HG02943 (cell line): ENCODE measurements at regions not wholly inside any gene's neighbourhood (a gene's known extent, or its start where the extent isn't known, plus 50 kb on each side); places are given as distances from the start of the nearest gene placed in this dataset.

Experiments
- ATAC-seq: cut with Tn5 transposase; IDR thresholded peaks from one replicate; pipeline ENCODE4 v1.9.1; 2021; ENCODE audit warnings: mild to moderate bottlenecking, low read depth, moderate library complexity; ENCODE audit not compliant: unreplicated experiment

DNA sequence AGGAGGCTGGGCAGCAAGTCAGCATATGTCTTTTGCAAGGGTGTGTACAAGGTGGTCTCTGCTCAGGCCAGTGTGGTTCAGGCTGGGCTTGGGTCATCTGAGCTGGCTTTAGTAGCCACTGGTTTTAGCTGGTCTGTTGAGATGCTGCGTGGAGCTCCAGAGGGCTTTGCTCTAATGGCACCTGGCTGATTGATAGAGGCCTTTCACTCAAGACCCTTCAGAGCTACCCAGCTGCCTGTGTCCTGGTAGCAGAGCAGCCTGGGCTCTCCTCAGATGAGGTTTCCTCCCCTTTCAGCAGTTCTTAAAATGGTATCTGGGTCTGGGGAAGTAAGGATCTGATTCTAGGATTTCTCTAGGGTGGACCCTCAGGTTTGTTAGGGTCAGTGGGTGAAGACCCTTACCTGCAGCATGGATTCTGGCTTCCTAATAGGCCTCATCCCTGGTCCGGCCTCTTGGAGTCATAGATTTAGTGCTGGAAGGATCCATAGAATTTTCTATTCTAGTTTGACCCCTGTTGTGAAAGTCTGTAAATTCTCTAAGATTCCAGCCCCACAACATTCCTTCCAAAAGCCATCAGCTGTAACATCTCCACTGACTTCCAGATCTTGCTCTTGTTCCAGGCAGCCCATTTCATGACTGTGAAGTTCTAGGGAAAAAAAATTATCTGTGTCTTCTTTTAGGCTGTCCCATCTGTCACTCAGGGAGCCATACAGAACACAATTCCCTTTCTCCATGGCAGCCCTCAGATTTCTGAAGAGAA is 190.2 kb upstream of the ZBED5 start:
- ATAC-seq, result no peak

DNA sequence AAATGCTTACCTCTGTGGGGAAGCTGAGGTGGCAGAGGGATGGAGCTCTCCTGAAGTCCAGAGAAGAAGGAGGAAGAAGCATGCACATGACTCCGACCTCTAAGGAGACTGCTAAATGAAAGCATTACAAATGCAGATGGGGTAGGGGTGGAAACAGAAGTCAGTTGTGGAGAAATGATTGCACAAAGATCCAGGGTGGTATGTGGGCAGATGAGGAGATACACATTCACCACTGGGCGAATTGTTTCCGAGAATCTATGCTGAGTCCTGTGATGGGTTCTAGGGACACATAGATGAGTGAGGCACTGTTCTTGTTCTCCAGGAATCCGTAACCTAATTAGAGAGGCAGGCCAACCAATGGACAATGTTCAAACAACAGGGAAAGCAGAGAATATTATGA is 188.9 kb upstream of the ZBED5 start:
- no peak for ATAC-seq

DNA sequence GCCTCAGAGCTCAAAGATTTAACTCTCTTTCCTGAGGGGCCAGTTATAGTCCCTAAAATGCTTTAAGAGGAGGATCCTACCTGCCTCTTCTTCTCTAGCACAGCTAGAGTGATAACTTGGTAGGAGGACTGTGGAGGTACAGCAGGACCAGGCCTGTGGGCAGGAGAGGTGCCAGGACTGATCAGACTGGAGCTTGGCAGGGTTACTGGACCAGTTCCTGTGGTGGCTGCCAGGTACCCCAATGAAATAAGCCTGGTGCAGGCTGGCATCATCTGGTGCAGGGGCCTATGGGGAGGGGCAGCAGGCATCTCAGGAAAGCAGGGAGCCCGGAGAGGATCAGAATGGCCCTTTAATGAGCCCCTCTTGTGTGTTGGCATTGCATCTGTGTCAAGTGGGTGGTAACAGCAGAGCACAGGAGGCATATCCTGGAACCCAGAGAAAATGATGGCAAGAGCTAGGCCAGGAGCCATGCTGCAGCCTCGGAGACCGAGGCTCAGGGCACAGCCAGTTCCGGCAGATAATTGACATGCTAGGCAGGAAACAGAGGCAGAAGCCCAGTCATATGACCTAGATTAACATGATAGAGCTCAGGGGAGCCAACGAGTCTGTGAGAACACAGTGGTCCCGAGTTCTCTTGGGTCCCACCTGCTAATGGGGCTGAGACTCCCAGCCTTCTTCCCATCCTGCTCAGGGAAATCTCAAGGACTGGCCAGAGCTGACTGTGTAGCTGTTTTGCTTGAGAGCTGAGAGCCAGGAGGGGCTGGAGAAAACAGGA is 187.5 kb upstream of the ZBED5 start:
- no peak for ATAC-seq

DNA sequence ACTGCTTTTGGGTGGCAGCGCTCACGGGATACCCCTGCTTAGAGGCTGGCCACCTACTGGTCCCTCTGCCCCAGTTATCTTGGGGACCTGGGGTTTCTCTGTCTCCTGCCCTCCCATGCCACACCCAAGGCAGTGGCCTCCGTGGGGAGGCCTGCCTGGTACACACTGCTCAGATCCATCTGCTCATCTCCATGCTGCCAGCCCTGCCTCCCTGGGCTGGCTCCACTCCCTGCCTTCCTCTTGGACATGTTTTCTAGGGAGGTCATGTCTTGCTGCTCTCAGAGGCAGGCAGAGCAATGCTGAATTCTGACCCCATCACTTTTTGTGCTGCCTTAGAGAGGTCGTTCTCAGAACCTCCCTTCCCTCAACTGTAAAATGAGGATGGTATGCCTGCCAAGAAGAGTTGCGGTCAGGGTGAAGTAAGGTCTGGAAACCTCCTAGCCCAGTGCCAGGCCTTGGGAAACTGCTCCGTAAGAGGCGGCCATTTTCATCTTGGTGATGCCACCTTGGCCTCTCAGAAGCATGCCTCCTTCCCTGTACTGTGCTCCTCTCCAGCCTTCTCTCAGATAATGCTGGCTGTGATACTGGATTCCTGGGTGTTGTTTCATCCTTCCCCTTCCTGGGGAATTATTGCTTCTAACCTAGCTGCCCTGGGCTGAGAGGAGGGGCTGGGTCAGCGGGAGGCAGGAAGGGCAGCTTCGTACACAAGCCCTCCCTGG is 186.4 kb upstream of the ZBED5 start:
- ATAC-seq, result no peak

GRCh38 chr11:11043721-11044120 is 185.9 kb upstream of the ZBED5 start:
- ATAC-seq, result no peak

DNA sequence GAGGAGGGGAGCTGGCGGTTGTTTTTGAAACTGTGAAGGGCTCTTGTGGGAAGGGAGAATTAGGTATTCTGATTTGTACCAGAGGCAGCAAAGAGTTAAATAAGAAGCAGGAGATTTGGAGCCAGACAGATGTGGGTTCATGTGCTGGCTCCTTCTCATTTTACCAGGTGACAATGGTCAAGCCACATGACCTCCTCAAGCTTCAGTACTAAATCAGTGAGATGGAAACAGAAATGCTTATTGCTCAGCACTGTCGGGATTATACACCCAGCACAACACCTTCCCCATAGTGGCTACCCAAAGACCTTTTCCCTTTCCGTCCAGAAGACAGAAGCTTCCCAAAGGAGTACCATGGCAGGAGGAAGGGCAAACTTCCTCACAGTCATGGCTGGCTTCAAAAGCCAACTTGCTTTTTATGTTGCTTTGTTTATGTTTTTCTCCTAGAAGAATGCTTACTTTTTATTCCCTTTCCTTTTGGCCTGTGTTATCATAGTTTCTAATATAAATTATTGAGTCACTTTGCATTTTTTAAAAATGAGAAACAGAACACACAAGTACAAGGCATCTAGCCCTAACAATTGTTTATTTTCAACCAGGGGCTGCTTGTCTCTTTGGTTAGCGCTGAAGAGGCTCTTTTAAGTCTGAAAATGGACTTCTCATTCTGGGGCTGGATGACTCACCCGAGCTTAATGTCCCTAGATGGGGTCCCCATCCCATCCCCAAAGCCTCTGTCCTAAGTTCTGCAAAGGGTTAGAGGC is 181.5 kb upstream of the ZBED5 start:
- no peak for ATAC-seq

DNA sequence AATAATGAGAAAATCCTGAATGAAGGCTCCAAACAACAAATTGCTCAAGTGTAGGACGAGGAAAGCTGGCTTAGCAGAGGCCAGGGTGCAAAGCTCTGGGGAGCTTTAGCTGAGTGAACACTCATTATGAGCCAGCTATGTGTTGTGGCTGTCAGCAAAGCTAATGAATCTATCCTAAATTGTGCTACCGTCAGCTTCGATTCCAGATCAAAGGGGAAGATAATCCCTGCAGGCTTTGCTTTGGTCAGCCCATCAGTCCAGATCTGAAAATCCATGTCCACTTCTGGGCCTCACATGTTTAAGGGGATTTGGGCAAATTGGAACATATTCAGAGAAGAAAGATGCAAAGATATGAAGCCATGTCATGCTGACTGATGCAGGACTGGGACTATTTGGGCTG is 180.9 kb upstream of the ZBED5 start:
- no peak for ATAC-seq

DNA sequence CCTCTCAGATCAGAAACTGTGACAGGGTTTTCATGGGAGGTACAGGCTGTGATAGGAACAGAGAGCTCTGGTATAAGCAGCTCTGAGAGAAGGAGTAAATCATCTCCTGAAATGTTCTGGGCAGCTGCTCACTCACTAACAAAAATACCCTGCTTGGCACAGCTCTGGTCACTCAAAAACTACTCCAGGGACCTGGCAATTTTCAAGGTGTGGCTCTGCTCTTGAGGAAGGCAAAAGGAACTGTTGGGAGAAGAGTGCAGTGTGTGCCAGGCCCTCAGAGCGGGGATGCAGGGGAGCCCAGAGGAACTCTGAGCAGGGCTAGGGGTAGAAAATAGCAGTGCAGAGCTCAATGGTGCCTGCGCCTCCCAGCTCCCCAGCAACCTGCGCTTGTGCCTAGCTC is 180.5 kb upstream of the ZBED5 start:
- ATAC-seq, result no peak

DNA sequence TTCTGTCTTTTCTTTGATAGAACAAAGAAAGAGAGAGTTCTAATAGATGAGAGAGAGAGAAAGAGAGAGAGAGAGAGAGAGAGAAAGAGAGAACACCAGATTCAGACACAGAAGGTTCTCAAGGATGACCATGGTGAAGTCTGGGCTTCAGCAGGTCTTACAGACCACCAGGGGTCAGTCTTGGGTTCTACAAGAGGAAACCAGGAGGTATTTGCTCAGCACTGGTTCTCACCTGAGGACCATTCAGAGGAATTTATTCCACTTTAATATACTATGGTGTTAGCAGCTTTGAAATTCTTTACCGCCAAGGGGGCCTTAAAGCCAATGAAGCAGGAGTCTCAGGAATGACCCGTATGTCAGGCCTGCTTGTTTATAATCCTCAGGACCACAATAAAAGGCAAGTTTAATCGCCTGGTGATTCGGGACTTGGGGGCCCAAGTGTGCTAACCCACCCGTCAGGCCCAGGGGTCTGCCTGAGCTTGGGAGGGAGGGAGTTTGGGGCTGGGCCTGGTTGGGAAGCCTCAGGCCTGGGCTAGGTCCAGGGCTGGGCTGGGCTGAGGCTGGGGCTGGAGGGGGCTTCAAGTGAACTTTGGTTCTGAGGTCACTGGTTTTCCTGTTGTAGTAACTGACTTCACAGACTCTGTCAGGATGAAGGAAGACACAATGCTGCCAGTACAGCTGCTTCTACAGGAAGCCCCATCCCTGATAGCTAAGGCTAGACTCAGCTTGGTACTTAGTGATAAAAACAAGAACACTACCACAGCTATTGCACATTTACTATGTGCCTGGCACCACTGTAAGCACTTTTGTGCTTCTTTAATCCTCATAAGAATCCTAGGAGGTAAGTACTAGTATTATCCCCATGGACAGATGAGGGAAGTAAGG is 179.2 kb upstream of the ZBED5 start:
- no peak for ATAC-seq

DNA sequence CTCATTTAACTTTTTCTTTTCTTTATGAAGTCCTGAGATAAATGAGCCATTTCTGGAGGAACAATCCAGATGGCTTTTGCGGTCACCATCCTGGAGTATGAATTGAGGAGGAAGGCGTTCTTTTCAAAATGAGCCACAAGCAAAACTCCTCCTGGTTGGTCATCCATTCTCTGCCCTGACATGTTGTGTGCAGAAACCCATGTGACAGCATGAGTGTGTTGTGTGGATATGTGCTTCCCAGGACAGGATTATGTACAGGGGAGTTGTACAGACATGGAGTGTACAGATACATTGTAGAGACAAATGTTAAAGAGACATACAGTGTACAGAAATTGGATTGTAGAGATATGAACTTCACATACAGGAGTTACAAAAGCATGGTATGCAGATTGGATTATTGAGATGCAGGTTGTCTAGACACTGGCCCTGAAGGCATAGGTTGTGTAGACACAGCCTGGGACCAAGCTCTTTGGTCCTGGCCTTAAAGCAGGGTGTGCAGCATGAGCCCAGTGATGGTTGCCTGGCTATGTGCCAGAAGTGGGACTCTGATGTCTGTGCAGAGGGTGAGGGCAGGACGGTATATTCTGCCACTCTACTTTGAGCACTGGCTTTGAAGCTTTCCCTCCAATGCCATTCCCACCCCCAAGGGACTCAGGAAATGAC is 178.5 kb upstream of the ZBED5 start:
- no peak for ATAC-seq

GRCh38 chr11:11035331-11035730 is 177.5 kb upstream of the ZBED5 start:
- no peak for ATAC-seq

DNA sequence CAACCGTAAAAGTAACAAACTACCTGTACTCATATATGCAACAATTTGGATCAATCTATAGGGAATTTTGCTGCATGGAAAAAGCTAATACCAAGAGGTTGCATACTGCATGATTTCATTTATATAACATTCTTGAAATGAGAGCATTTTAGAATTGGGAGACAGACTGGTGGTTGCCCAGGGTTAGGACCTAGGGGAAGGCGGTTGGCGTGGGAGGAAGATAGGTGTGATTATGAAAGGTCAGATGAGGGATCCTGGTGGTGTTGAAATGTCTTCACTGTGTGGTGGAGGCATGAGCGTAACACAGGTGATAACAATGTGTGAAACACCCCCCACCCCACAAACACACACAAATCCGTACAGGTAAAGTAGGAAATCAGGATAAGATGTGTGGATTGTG is 176.6 kb upstream of the ZBED5 start:
- no peak for ATAC-seq

- no peak for ATAC-seq
Measured at GRCh38 chr11:11032066-11032465, 174.2 kb upstream of the ZBED5 start.

DNA sequence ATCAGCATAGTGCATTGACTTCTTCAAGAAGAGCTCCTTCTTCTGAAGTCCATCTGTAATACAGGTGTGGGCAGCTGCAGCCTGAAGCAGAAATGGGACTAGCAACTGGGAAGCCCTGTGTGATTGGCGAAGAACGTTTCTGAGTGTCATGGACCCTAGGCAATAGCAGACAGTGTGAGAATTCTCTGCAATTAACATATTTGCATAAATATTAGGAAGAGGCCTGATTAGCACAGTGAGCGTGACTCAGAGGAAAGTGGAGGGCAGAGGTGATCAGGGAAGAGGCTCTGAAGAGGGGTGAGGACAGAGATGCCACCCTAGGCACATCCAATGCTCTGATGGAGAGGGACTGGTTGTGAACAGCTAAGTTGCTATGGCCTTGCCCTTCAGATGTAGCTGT is 171.2 kb upstream of the ZBED5 start:
- ATAC-seq, result no peak

DNA sequence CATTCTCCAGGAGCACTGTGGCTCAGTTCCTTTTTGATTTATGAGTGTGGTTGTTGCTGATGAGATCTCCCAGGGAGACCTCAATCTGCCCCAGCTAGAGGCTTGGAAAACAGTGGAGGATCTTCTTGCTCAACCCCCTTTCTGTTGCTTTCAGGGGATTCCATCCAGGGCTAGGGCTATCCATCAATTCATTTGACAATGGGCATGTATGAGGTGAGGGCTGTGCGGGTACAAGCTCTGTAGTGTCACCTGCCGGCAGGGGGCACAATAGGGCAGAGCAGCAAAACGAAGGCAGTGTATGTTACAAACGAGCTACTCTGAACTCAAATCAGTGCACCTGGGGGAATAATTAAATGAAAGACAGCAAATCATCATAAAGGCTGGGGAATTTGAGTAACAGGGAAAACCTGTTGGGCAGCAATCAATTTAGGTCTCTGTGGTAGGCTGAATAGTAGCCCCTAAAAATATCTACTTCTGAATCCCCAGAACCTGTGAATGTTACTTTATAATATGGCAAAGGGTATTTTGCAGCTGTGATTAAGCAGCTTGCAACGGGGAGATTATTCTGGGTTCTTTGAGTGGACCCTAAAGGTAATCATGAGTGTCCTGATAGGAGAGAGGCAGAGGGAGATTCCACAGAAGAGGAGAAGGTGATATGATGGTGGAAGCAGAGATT is 170.3 kb upstream of the ZBED5 start:
- no peak for ATAC-seq

- ATAC-seq, result no peak
Measured at GRCh38 chr11:11027288-11027687, 169.4 kb upstream of the ZBED5 start.

GRCh38 chr11:11025087-11025486 is 167.2 kb upstream of the ZBED5 start:
- no peak for ATAC-seq

DNA sequence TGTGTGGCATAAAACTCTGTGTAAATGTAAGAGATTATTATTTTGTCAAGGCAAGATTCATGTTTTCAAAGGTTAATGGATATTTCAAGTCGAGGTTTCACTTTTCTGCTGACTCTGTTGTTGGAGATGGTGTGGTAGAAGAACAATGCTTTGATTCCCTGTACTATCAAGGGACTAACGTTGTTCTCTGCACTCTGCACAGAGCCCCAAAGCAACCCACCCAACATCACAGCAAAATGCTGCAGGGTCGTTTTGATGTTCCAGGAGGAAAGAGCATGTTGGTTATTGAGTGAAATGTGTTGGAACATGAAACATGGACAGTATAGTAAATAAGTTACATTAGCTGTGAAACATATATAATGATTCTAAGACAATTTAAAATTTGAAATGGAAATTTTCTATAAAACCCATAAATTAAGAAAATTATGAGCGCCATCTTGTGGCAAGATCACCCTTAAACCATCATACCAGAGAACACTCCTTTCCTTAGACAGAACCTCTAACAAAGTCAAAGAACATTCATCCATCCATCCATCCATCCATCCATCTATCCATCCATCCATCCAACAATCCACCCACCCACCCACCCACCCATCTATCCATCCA is 164.4 kb upstream of the ZBED5 start:
- ATAC-seq, result no peak
